Suppressor macrophage (primary cell): ENCODE measurements at regions not wholly inside any gene's neighbourhood (a gene's known extent, or its start where the extent isn't known, plus 50 kb on each side); places are given as distances from the start of the nearest gene placed in this dataset.
"Not testable (repeated sequence)": the region's sequence is repeated elsewhere in the genome, so short reads cannot be mapped to it uniquely, and the experiment has no call there.

Experiments used
- DNase-seq, 4 experiments: peaks; one replicate each; pipeline ENCODE4 v3.0.0-alpha.2; 2020 to 2022

- DNase-seq, result no peak
These were observed 447.2 kb upstream of the CCDC54 start for GRCh38 chr3:106930086-106930485.

- DNase-seq, result no peak
These were observed 445.3 kb upstream of the CCDC54 start for GRCh38 chr3:106931904-106932303.

GRCh38 chr3:106936337-106936736, 440.9 kb upstream of the CCDC54 start:
- DNase-seq, result no peak

- no peak for DNase-seq
These were observed 435.2 kb upstream of the CCDC54 start for GRCh38 chr3:106942051-106942450.

- no peak for DNase-seq
These were observed 434.2 kb upstream of the CCDC54 start for GRCh38 chr3:106943071-106943470.

- DNase-seq, result no peak
These were observed 431.8 kb upstream of the CCDC54 start for GRCh38 chr3:106945435-106945834.

- no peak for DNase-seq
These were observed 430.4 kb upstream of the CCDC54 start for GRCh38 chr3:106946866-106947265.

- DNase-seq, result no peak
These were observed 420.2 kb upstream of the CCDC54 start for GRCh38 chr3:106957029-106957428.

GRCh38 chr3:106962993-106963392, 414.2 kb upstream of the CCDC54 start:
- DNase-seq, result no peak

GRCh38 chr3:106963442-106963841, 413.8 kb upstream of the CCDC54 start:
- DNase-seq, result no peak

- DNase-seq, result no peak
These were observed 411.9 kb upstream of the CCDC54 start for GRCh38 chr3:106965307-106965706.

- no peak for DNase-seq
These were observed 407.6 kb upstream of the CCDC54 start for GRCh38 chr3:106969596-106969995.

- DNase-seq, result no peak
These were observed 395.8 kb upstream of the CCDC54 start for GRCh38 chr3:106981392-106981791.

GRCh38 chr3:106985721-106986120, 391.5 kb upstream of the CCDC54 start:
- no peak for DNase-seq

- DNase-seq, result not testable (repeated sequence)
These were observed 378.2 kb upstream of the CCDC54 start for GRCh38 chr3:106998841-106999682.

- no peak for DNase-seq
These were observed 375.6 kb upstream of the CCDC54 start for GRCh38 chr3:107001635-107002034.

GRCh38 chr3:107005352-107005751, 371.9 kb upstream of the CCDC54 start:
- DNase-seq, result not testable (repeated sequence)

GRCh38 chr3:107008213-107008612, 369.0 kb upstream of the CCDC54 start:
- no peak for DNase-seq

GRCh38 chr3:107013641-107014040, 363.6 kb upstream of the CCDC54 start:
- no peak for DNase-seq

GRCh38 chr3:107024551-107025026, 352.6 kb upstream of the CCDC54 start:
- DNase-seq, result no peak

GRCh38 chr3:107025961-107026360, 351.3 kb upstream of the CCDC54 start:
- no peak for DNase-seq

GRCh38 chr3:107028086-107028485, 349.2 kb upstream of the CCDC54 start:
- no peak for DNase-seq

GRCh38 chr3:107028626-107029025, 348.6 kb upstream of the CCDC54 start:
- DNase-seq, result no peak

- DNase-seq, result no peak
These were observed 345.1 kb upstream of the CCDC54 start for GRCh38 chr3:107032111-107032510.

GRCh38 chr3:107034142-107034541, 343.1 kb upstream of the CCDC54 start:
- no peak for DNase-seq
